K562 (cell line): ENCODE measurements at regions not wholly inside any gene's neighbourhood (a gene's known extent, or its start where the extent isn't known, plus 50 kb on each side); places are given as distances from the start of the nearest gene placed in this dataset.

ENCODE experiments used
- ATAC-seq: fragments of 200-7000 bp; cut with Tn5 transposase; 3 replicates; pipeline ENCODE4 v1.9.1; 2020; ENCODE audit warnings: moderate library complexity
- BruUV-seq: library from RNA; stranded (reverse); fragments of 400-500 nt; replicated peaks from 2 replicates; lab custom pipeline; 2021; lab: Mats Ljungman, UMichigan
- CTCF ChIA-PET: fragments of 300-600 bp; formaldehyde crosslinking; extraction: SDS; loops from one replicate; lab custom pipeline; 2021; ENCODE audit warnings: low intra/inter-chr PET ratio; lab: Yijun Ruan, JAX
- POLR2A ChIA-PET: fragments of 300-600, 350-650 bp; sonication (Branson Sonifier 250); formaldehyde crosslinking; extraction: SDS; loops from one replicate; lab custom pipeline; 2021; ENCODE audit warnings: antibody characterized with exemption, inconsistent platforms; lab: Yijun Ruan, JAX
- DNase-seq, 4 experiments: peaks; one replicate each; pipeline versions ENCODE4 v3.0.0 to v3.0.0-alpha.2; 2011 to 2018; ENCODE audit warnings: low spot score in 3 of 4, mixed read lengths in 3 of 4; ENCODE audit errors: extremely low read depth in 1 of 4
- FAIRE-seq: peaks from 2 replicates; lab custom pipeline; 2011; peaks lifted over from hg19 to GRCh38; lab: Jason Lieb, UNC
- H2AFZ ChIP-seq: 2 replicates; pipeline ENCODE4 v1.6.0; 2011; ENCODE audit warnings: low read depth, low read length, control low read depth, inconsistent platforms
- H3K27ac ChIP-seq: fragments of 200-600 bp; 3 replicates; pipeline ENCODE4 v1.8.0; 2011; ENCODE audit warnings: low read depth, mild to moderate bottlenecking, control low read depth, inconsistent platforms, low read length, moderate library complexity, mixed read lengths; ENCODE audit errors: extremely low read depth
- H3K27me3 ChIP-seq, 2 experiments: fragments of 300-600 bp in 1 of 2; 2 replicates in 1 of 2; 3 replicates in 1 of 2; pipeline versions ENCODE4 v1.6.0 to v1.8.0; 2011; ENCODE audit warnings: inconsistent platforms in 2 of 2, low read length in 2 of 2, mild to moderate bottlenecking in 1 of 2, mixed read lengths in 1 of 2, moderate library complexity in 1 of 2; ENCODE audit not compliant: control insufficient read depth in 2 of 2, insufficient read depth in 2 of 2
- H3K36me3 ChIP-seq: fragments of 300-600 bp; 3 replicates; pipeline ENCODE4 v1.8.0; 2011; ENCODE audit warnings: mild to moderate bottlenecking, low read length, inconsistent platforms; ENCODE audit not compliant: control insufficient read depth, insufficient read depth
- H3K4me1 ChIP-seq, 2 experiments: fragments of 200-600 bp in 1 of 2; replicated peaks in 1 of 2; 2 replicates in 1 of 2; 3 replicates in 1 of 2; pipeline versions ENCODE4 v1.5.1 to v1.8.0; 2011; ENCODE audit warnings: inconsistent platforms in 2 of 2, low read length in 2 of 2, mild to moderate bottlenecking in 1 of 2, mixed read lengths in 1 of 2, moderate library complexity in 1 of 2; ENCODE audit not compliant: control insufficient read depth in 2 of 2, insufficient read depth in 2 of 2
- H3K4me2 ChIP-seq: 2 replicates; pipeline ENCODE4 v1.6.1; 2011; ENCODE audit warnings: low read length, control low read depth, inconsistent platforms, mixed read lengths; ENCODE audit not compliant: insufficient read depth
- H3K4me3 ChIP-seq: fragments of 200-600 bp; sonication (generic), shearing (Covaris generic); 2 replicates; pipeline ENCODE4 v1.5.1; 2016; ENCODE audit warnings: control low read depth, inconsistent platforms
- H3K79me2 ChIP-seq: fragments of 200-600 bp; 3 replicates; pipeline ENCODE4 v1.8.0; 2011; ENCODE audit warnings: low read length, inconsistent platforms; ENCODE audit not compliant: control insufficient read depth, insufficient read depth
- H3K9ac ChIP-seq, 2 experiments: 2 replicates each; pipeline versions ENCODE4 v1.6.0 to v1.6.1; 2011; ENCODE audit warnings: low read depth in 2 of 2, low read length in 2 of 2, control low read depth in 1 of 2, inconsistent platforms in 1 of 2, mild to moderate bottlenecking in 1 of 2, mixed read lengths in 1 of 2; ENCODE audit not compliant: insufficient read depth in 1 of 2
- H3K9me1 ChIP-seq: one replicate; pipeline ENCODE4 v1.6.0; 2011; ENCODE audit warnings: inconsistent platforms, mild to moderate bottlenecking, low read length, moderate library complexity; ENCODE audit not compliant: control insufficient read depth, insufficient read depth
- H3K9me3 ChIP-seq: replicated peaks from 2 replicates; pipeline ENCODE4 v1.5.1; 2011; ENCODE audit warnings: low read depth, low read length, inconsistent platforms; ENCODE audit not compliant: control insufficient read depth, insufficient read depth
- H4K20me1 ChIP-seq: replicated peaks from 2 replicates; pipeline ENCODE4 v1.6.1; 2011; ENCODE audit warnings: low read length, inconsistent platforms, mixed read lengths; ENCODE audit not compliant: control insufficient read depth, insufficient read depth
- BACH1 ChIP-seq: fragments of 200-800 bp; sonication (Bioruptor generic); IDR thresholded peaks from 2 replicates; pipeline ENCODE4 v1.6.1; 2016; ENCODE audit warnings: missing genetic modification characterization, missing compliant biosample characterization
- BMI1 ChIP-seq: fragments of 150-350 bp; IDR thresholded peaks from 2 replicates; pipeline ENCODE4 v1.6.1; 2014; ENCODE audit warnings: low read length
- BRD9 ChIP-seq: fragments of 450-650 bp; IDR thresholded peaks from 2 replicates; pipeline ENCODE4 v1.6.1; 2018; ENCODE audit warnings: low read depth; ENCODE audit not compliant: partially characterized antibody
- ELF1 ChIP-seq: fragments of 200-800 bp; sonication (Bioruptor generic); IDR thresholded peaks from 2 replicates; pipeline ENCODE4 v1.6.1; 2016; ENCODE audit warnings: missing genetic modification characterization, missing compliant biosample characterization
- GTF2A2 ChIP-seq: IDR thresholded peaks from 2 replicates; pipeline ENCODE4 v1.6.1; 2016; ENCODE audit warnings: mild to moderate bottlenecking, missing genetic modification characterization, missing compliant biosample characterization
- HNRNPL ChIP-seq: fragments of 200-400 bp; formaldehyde crosslinking; IDR thresholded peaks from 2 replicates; pipeline ENCODE4 v1.6.1; 2017; ENCODE audit warnings: low read depth, mild to moderate bottlenecking, low read length
- HNRNPUL1 ChIP-seq: fragments of 200-400 bp; formaldehyde crosslinking; IDR thresholded peaks from 2 replicates; pipeline ENCODE4 v1.6.1; 2017; ENCODE audit warnings: low read length
- KLF13 ChIP-seq: fragments of 450-650 bp; IDR thresholded peaks from 2 replicates; pipeline ENCODE4 v1.6.1; 2016; ENCODE audit warnings: missing genetic modification characterization, low read depth, mild to moderate bottlenecking, missing compliant biosample characterization, moderate library complexity, borderline replicate concordance
- MYC ChIP-seq, 2 experiments: fragments of 250-450 bp in 1 of 2; sonication (Bioruptor Pico) in 1 of 2; IDR thresholded peaks; 2 replicates each; pipeline versions ENCODE4 v1.5.1 to v1.6.1; 2012 to 2021; ENCODE audit warnings: low read depth in 2 of 2, borderline replicate concordance in 1 of 2, improper control_type of control experiment in 1 of 2, low read length in 1 of 2, mild to moderate bottlenecking in 1 of 2, moderate library complexity in 1 of 2
- NRF1 ChIP-seq, 2 experiments: fragments of 450-650 bp; IDR thresholded peaks in 1 of 2; conservative IDR thresholded peaks in 1 of 2; 2 replicates each; pipeline ENCODE4 v1.6.1; 2014; ENCODE audit warnings: mild to moderate bottlenecking in 2 of 2
- POLR2AphosphoS5 ChIP-seq: IDR thresholded peaks from 2 replicates; pipeline ENCODE4 v1.6.1; 2011; ENCODE audit warnings: mild to moderate bottlenecking, low read depth, low read length, moderate library complexity; ENCODE audit not compliant: control insufficient read depth, insufficient read depth
- PTBP1 ChIP-seq: fragments of 200-400 bp; formaldehyde crosslinking; IDR thresholded peaks from 2 replicates; pipeline ENCODE4 v1.6.1; 2017; ENCODE audit warnings: low read depth, low read length
- TGIF2 ChIP-seq: sonication (generic); formaldehyde crosslinking; IDR thresholded peaks from 2 replicates; pipeline ENCODE4 v1.8.1; 2022; ENCODE audit warnings: mild to moderate bottlenecking, missing genetic modification reagents, moderate library complexity
- THAP12 ChIP-seq: fragments of 250-450 bp; sonication (Bioruptor Pico); IDR thresholded peaks from 2 replicates; pipeline ENCODE4 v1.9.0; 2021; ENCODE audit warnings: mild to moderate bottlenecking, inconsistent platforms
- TOE1 ChIP-seq, 2 experiments: fragments of 450-650 bp in 1 of 2; sonication (generic) in 1 of 2; formaldehyde crosslinking in 1 of 2; IDR thresholded peaks; 2 replicates each; pipeline versions ENCODE4 v1.7.1 to v1.8.0; 2016 to 2022; ENCODE audit warnings: borderline replicate concordance in 2 of 2, mild to moderate bottlenecking in 2 of 2, antibody characterized with exemption in 1 of 2, inconsistent platforms in 1 of 2, low read depth in 1 of 2, missing genetic modification reagents in 1 of 2, moderate library complexity in 1 of 2
- ZNF263 ChIP-seq: sonication (generic); formaldehyde crosslinking; IDR thresholded peaks from 2 replicates; pipeline ENCODE4 v1.8.0; 2022; ENCODE audit warnings: mild to moderate bottlenecking, missing genetic modification reagents, borderline replicate concordance
- ZNF436 ChIP-seq: fragments of 250-450, 450-650 bp; sonication (Bioruptor Pico); formaldehyde crosslinking; IDR thresholded peaks from 2 replicates; pipeline ENCODE4 v1.7.0; 2020; ENCODE audit warnings: mild to moderate bottlenecking
- ZNF57 ChIP-seq: fragments of 450-650 bp; formaldehyde crosslinking; IDR thresholded peaks from 2 replicates; pipeline ENCODE4 v1.4.0; 2020; ENCODE audit warnings: mild to moderate bottlenecking, moderate library complexity
- ZNF589 ChIP-seq: fragments of 200-800 bp; sonication (Bioruptor generic); IDR thresholded peaks from 2 replicates; pipeline ENCODE4 v1.6.1; 2016; ENCODE audit warnings: low read depth, missing genetic modification characterization, missing compliant biosample characterization
- WGBS: fragments of 100-300 bp; shearing (Covaris generic); methylation state at CpG from one replicate; pipeline ENCODE4 v1.1.6; 2016; ENCODE audit warnings: low coverage, mixed read lengths; ENCODE audit not compliant: insufficient coverage; ENCODE audit errors: missing lambda C conversion rate; 5-methylcytosine and 5-hydroxymethylcytosine counted together
- in situ Hi-C: fragments of 300-500 bp; cut with MboI; formaldehyde crosslinking; loops from 4 replicates; pipeline ENCODE4 v1.15.0; 2018; ENCODE audit warnings: inconsistent platforms, mixed read lengths
- intact Hi-C: fragments of 100-400 bp; cut with micrococcal nuclease; formaldehyde crosslinking; loops from 2 replicates; pipeline ENCODE4 v1.14.2; 2022

- TF ChIP-seq KLF13 (tag) (no peak), THAP12 (CRISPR knock-in tag) (no peak), HNRNPL (no peak), BACH1 (tag) (no peak), ZNF57 (CRISPR knock-in tag) (no peak), POLR2AphosphoS5 (no peak), MYC (IDR thresholded peaks at IDR 0.05; ENCODE audit: low read depth, low read length) (no peak), MYC (CRISPR knock-in tag; IDR thresholded peaks at IDR 0.05; ENCODE audit: borderline replicate concordance, low read depth) (no peak), ZNF589 (CRISPR knock-in tag) (no peak)
These were observed 783.3 kb upstream of the MGAT4C start (continued) for GRCh38 chr12:87039536-87039935.

GRCh38 chr12:87038098-87038497 lies 781.9 kb upstream of the MGAT4C start:
- no TSS peak for BruUV-seq
- H3K9me3 ChIP-seq: 0 out of 2 replicates have a peak, but pooled peaks cover 1% of the 10 kb centered on the region
- in situ Hi-C loops (no loop called here), intact Hi-C loops (no loop called here)
- no peak overlapping the region for H3K4me2 ChIP-seq
- H4K20me1 ChIP-seq: no peaks in the 10 kb centered on the region
- no peaks in the 10 kb centered on the region for H3K9me1 ChIP-seq
- CTCF ChIA-PET: no interaction called here
- no peaks in the 10 kb centered on the region for H3K4me1 ChIP-seq
- no peak overlapping the region for H3K4me3 ChIP-seq
- POLR2A ChIA-PET: no interaction called here
- FAIRE-seq (no peak), ATAC-seq (no peak), DNase-seq (no peak)
- H3K27ac ChIP-seq: no peak overlapping the region
- no peaks in the 10 kb centered on the region for H3K27me3 ChIP-seq
- TF ChIP-seq TGIF2 (CRISPR knock-in tag) (no peak), TOE1 (IDR thresholded peaks at IDR 0.05; ENCODE audit: borderline replicate concordance) (no peak), TOE1 (CRISPR knock-in tag; IDR thresholded peaks at IDR 0.05; ENCODE audit: borderline replicate concordance, low read depth) (no peak), BMI1 (no peak), NRF1 (conservative IDR thresholded peaks at IDR 0.05 in 1 of 2, IDR thresholded peaks at IDR 0.05 in 1 of 2) (no peak), ELF1 (tag) (no peak), BRD9 (no peak), HNRNPUL1 (no peak), ZNF263 (no peak), ZNF436 (CRISPR knock-in tag) (no peak), GTF2A2 (tag) (no peak), PTBP1 (no peak)
- no peak overlapping the region for H3K9ac ChIP-seq
- H3K36me3 ChIP-seq: no peaks in the 10 kb centered on the region
- 0% methylated on average over 3 of the region's 3 CpGs for WGBS
- no peak overlapping the region for H2AFZ ChIP-seq
- H3K79me2 ChIP-seq: no peaks in the 10 kb centered on the region
